ENCODE measurements at regions not wholly inside any gene's neighbourhood (a gene's known extent, or its start where the extent isn't known, plus 50 kb on each side); places are given as distances from the start of the nearest gene placed in this dataset.

GRCh38 chr2:47654790-47655562 lies 84.2 kb upstream of the KCNK12 start:
- Histone ChIP-seq H3K27ac (no peak overlapping the region), H3K9me3 (no peaks in the 10 kb centered on the region), H3K27me3 (no peaks in the 10 kb centered on the region), H3K36me3 (no peaks in the 10 kb centered on the region), H3K4me3 (no peak overlapping the region), H3K4me1 (no peaks in the 10 kb centered on the region)
- TF ChIP-seq EP300 (IDR thresholded peaks at IDR 0.05) (no peak), CTCF (IDR thresholded peaks at IDR 0.05) (no peak), POLR2A (IDR thresholded peaks at IDR 0.05) (no peak), POLR2AphosphoS5 (IDR thresholded peaks at IDR 0.05) (no peak)
- 56 to 69% methylated on average over 5 to 12 of the region's 15 CpGs for WGBS, 2 donors (ENCODE audit: low coverage in 1 of 2)
- no peak for ATAC-seq

GRCh38 chr2:47653902-47654789 lies 83.4 kb upstream of the KCNK12 start:
- no peak for TF ChIP-seq POLR2AphosphoS5 (IDR thresholded peaks at IDR 0.05)
- TF ChIP-seq EP300 (IDR thresholded peaks at IDR 0.05) = no peak
- TF ChIP-seq CTCF (IDR thresholded peaks at IDR 0.05) = no peak
- TF ChIP-seq POLR2A (IDR thresholded peaks at IDR 0.05) = no peak
- no peaks in the 10 kb centered on the region for H3K9me3 ChIP-seq
- H3K27ac ChIP-seq = no peak overlapping the region
- no peak for ATAC-seq
- H3K4me1 ChIP-seq = no peaks in the 10 kb centered on the region
- no peaks in the 10 kb centered on the region for H3K27me3 ChIP-seq
- H3K4me3 ChIP-seq = no peak overlapping the region
- no peaks in the 10 kb centered on the region for H3K36me3 ChIP-seq
- 33 to 37% methylated on average over 3 to 18 of the region's 20 CpGs for WGBS, 2 donors (ENCODE audit: low coverage in 1 of 2)

GRCh38 chr2:47653036-47653435 lies 82.3 kb upstream of the KCNK12 start:
- no peak overlapping the region for H3K27ac ChIP-seq
- H3K4me3 ChIP-seq = no peak overlapping the region
- no peaks in the 10 kb centered on the region for H3K27me3 ChIP-seq
- 89 to 96% methylated on average over 3 to 5 of the region's 6 CpGs for WGBS, 2 donors (ENCODE audit: low coverage in 1 of 2)
- no peaks in the 10 kb centered on the region for H3K9me3 ChIP-seq
- H3K4me1 ChIP-seq = no peaks in the 10 kb centered on the region
- TF ChIP-seq POLR2AphosphoS5 (IDR thresholded peaks at IDR 0.05) (no peak), POLR2A (IDR thresholded peaks at IDR 0.05) (no peak), EP300 (IDR thresholded peaks at IDR 0.05) (no peak), CTCF (IDR thresholded peaks at IDR 0.05) (no peak)
- no peaks in the 10 kb centered on the region for H3K36me3 ChIP-seq
- ATAC-seq = no peak

- ATAC-seq = no peak
Observed at GRCh38 chr2:47652061-47652690, 81.4 kb upstream of the KCNK12 start.

More at GRCh38 chr2:47652061-47652690, 81.4 kb upstream of the KCNK12 start:
- no peaks in the 10 kb centered on the region for H3K27me3 ChIP-seq
- no peak overlapping the region for H3K27ac ChIP-seq
- H3K4me3 ChIP-seq = no peak overlapping the region
- no peaks in the 10 kb centered on the region for H3K9me3 ChIP-seq
- 83 to 87% methylated on average over 7 to 9 of the region's 10 CpGs for WGBS, 2 donors (ENCODE audit: low coverage in 1 of 2)
- TF ChIP-seq EP300 (IDR thresholded peaks at IDR 0.05) (no peak), CTCF (IDR thresholded peaks at IDR 0.05) (no peak), POLR2AphosphoS5 (IDR thresholded peaks at IDR 0.05) (no peak), POLR2A (IDR thresholded peaks at IDR 0.05) (no peak)
- H3K36me3 ChIP-seq = no peaks in the 10 kb centered on the region
- no peaks in the 10 kb centered on the region for H3K4me1 ChIP-seq
